Esophagus muscularis mucosa (tissue), 3 donors: ENCODE measurements at regions not wholly inside any gene's neighbourhood (a gene's known extent, or its start where the extent isn't known, plus 50 kb on each side); places are given as distances from the start of the nearest gene placed in this dataset.

Source experiments
- CTCF ChIP-seq, 3 experiments: fragments of 200-600 bp in 2 of 3; fragments of 450-650 bp in 1 of 3; sonication (generic) in 2 of 3; IDR thresholded peaks; one replicate each; pipeline ENCODE4 v1.5.1; 2017 to 2019; ENCODE audit warnings: antibody characterized with exemption in 3 of 3, mild to moderate bottlenecking in 2 of 3, moderate library complexity in 1 of 3
- POLR2A ChIP-seq: fragments of 450-650 bp; IDR thresholded peaks from one replicate; pipeline ENCODE4 v1.6.1; 2017; ENCODE audit warnings: antibody characterized with exemption, moderate library complexity, mild to moderate bottlenecking, low read depth
- POLR2AphosphoS5 ChIP-seq, 2 donors: sonication (generic); formaldehyde crosslinking; IDR thresholded peaks; one replicate each; pipeline ENCODE4 v1.6.1; 2017; ENCODE audit warnings: antibody characterized with exemption in 2 of 2

GRCh38 chr2:71827524-71827901 is 320.1 kb downstream of the CYP26B1 start:
- TF ChIP-seq POLR2AphosphoS5 (IDR thresholded peaks at IDR 0.05) = no peak
- TF ChIP-seq CTCF (IDR thresholded peaks at IDR 0.05) = no peak
- TF ChIP-seq POLR2A = no peak
